OCI-LY1 (cell line): ENCODE measurements at regions not wholly inside any gene's neighbourhood (a gene's known extent, or its start where the extent isn't known, plus 50 kb on each side); places are given as distances from the start of the nearest gene placed in this dataset.

ENCODE experiments used
- H2AFZ ChIP-seq: fragments of 200-600 bp; sonication (generic), shearing (Covaris generic); 2 replicates; pipeline ENCODE4 v1.6.0; 2014; ENCODE audit warnings: antibody characterized with exemption, mild to moderate bottlenecking, low read length
- H3F3A ChIP-seq: fragments of 200-600 bp; sonication (generic), shearing (Covaris generic); 2 replicates; pipeline ENCODE4 v1.6.0; 2014; ENCODE audit warnings: mild to moderate bottlenecking, antibody characterized with exemption, low read length, moderate library complexity; ENCODE audit not compliant: insufficient read depth
- H3K27ac ChIP-seq: fragments of 200-600 bp; sonication (generic); 2 replicates; pipeline ENCODE4 v1.5.1; 2014; ENCODE audit warnings: low read length, mixed run types, mild to moderate bottlenecking, low read depth; ENCODE audit not compliant: poor library complexity, severe bottlenecking
- H3K27me3 ChIP-seq: fragments of 200-600 bp; sonication (generic); 2 replicates; pipeline ENCODE4 v1.6.0; 2014; ENCODE audit warnings: antibody characterized with exemption, mild to moderate bottlenecking, low read length, moderate library complexity; ENCODE audit not compliant: insufficient read depth
- H3K36me3 ChIP-seq: fragments of 200-600 bp; sonication (generic); 2 replicates; pipeline ENCODE4 v1.6.1; 2014; ENCODE audit warnings: mild to moderate bottlenecking, antibody characterized with exemption, low read length, moderate library complexity, mixed read lengths; ENCODE audit not compliant: insufficient read depth
- H3K4me1 ChIP-seq: fragments of 200-600 bp; sonication (generic); 2 replicates; pipeline ENCODE4 v1.5.1; 2014; ENCODE audit warnings: mild to moderate bottlenecking, low read length, moderate library complexity; ENCODE audit not compliant: insufficient read depth, severe bottlenecking
- H3K4me2 ChIP-seq: fragments of 200-600 bp; sonication (generic), shearing (Covaris generic); 2 replicates; pipeline ENCODE4 v1.6.1; 2014; ENCODE audit warnings: low read length
- H3K4me3 ChIP-seq: fragments of 200-600 bp; sonication (generic); 2 replicates; pipeline ENCODE4 v1.5.1; 2014; ENCODE audit warnings: low read length, low read depth, mild to moderate bottlenecking, mixed read lengths; ENCODE audit not compliant: poor library complexity, severe bottlenecking
- H3K79me2 ChIP-seq: fragments of 200-600 bp; shearing (Covaris generic); 2 replicates; pipeline ENCODE4 v1.6.1; 2016; ENCODE audit warnings: mixed run types, low read length, mixed read lengths; ENCODE audit not compliant: insufficient read depth
- H3K9ac ChIP-seq: fragments of 200-600 bp; sonication (generic), shearing (Covaris generic); 2 replicates; pipeline ENCODE4 v1.6.1; 2014; ENCODE audit warnings: mild to moderate bottlenecking, low read length, mixed read lengths
- H3K9me2 ChIP-seq: fragments of 200-600 bp; sonication (generic), shearing (Covaris generic); 2 replicates; pipeline ENCODE4 v1.6.1; 2014; ENCODE audit warnings: low read depth, mild to moderate bottlenecking, low read length, mixed read lengths
- H3K9me3 ChIP-seq: fragments of 200-600 bp; shearing (Covaris generic); 2 replicates; pipeline ENCODE4 v1.6.1; 2014; ENCODE audit warnings: low read length, mixed read lengths
- H4K20me1 ChIP-seq: fragments of 200-600 bp; sonication (generic), shearing (Covaris generic); 2 replicates; pipeline ENCODE4 v1.6.0; 2016; ENCODE audit warnings: mild to moderate bottlenecking, low read length; ENCODE audit not compliant: insufficient read depth
- CTCF ChIP-seq: fragments of 200-600 bp; sonication (generic), shearing (Covaris generic); IDR thresholded peaks from 2 replicates; pipeline ENCODE4 v1.5.1; 2017; ENCODE audit warnings: mild to moderate bottlenecking, antibody characterized with exemption, low read length, moderate library complexity, mixed read lengths
- EZH2 ChIP-seq: fragments of 200-600 bp; sonication (generic), shearing (Covaris generic); IDR thresholded peaks from 2 replicates; pipeline ENCODE4 v1.8.0; 2017; ENCODE audit warnings: borderline replicate concordance, mixed run types, mild to moderate bottlenecking, antibody characterized with exemption, low read length, moderate library complexity, mixed read lengths

GRCh38 chr1:106217765-106218164 is 838.7 kb upstream of the PRMT6 start:
- no peaks in the 10 kb centered on the region for H3K79me2 ChIP-seq
- H3K9ac ChIP-seq, result no peak overlapping the region
- no peaks in the 10 kb centered on the region for H3K4me1 ChIP-seq
- no peak overlapping the region for H3K4me2 ChIP-seq
- H3F3A ChIP-seq, result no peaks in the 10 kb centered on the region
- no peak overlapping the region for H3K4me3 ChIP-seq
- H3K27ac ChIP-seq, result no peak overlapping the region
- H3K27me3 ChIP-seq, result no peaks in the 10 kb centered on the region
- H4K20me1 ChIP-seq, result no peaks in the 10 kb centered on the region
- no peak overlapping the region for H2AFZ ChIP-seq
- no peaks in the 10 kb centered on the region for H3K36me3 ChIP-seq
- H3K9me2 ChIP-seq, result no peaks in the 10 kb centered on the region
- TF ChIP-seq CTCF (no peak), EZH2 (no peak)
- H3K9me3 ChIP-seq, result no peaks in the 10 kb centered on the region

- TF ChIP-seq CTCF, result no peak
- TF ChIP-seq EZH2, result no peak
- Histone ChIP-seq H3K9ac (no peak overlapping the region), H2AFZ (no peak overlapping the region), H3K27me3 (no peaks in the 10 kb centered on the region), H3K4me1 (no peaks in the 10 kb centered on the region), H3K36me3 (no peaks in the 10 kb centered on the region), H3K27ac (no peak overlapping the region), H3K9me2 (no peaks in the 10 kb centered on the region), H3K79me2 (no peaks in the 10 kb centered on the region), H3K4me2 (no peak overlapping the region), H4K20me1 (no peaks in the 10 kb centered on the region), H3K9me3 (no peaks in the 10 kb centered on the region), H3K4me3 (no peak overlapping the region), H3F3A (no peaks in the 10 kb centered on the region)
Observed at GRCh38 chr1:106222403-106222802, 834.1 kb upstream of the PRMT6 start.

- Histone ChIP-seq H3K79me2 (no peaks in the 10 kb centered on the region), H3K9ac (no peak overlapping the region), H3F3A (no peaks in the 10 kb centered on the region), H3K36me3 (no peaks in the 10 kb centered on the region), H4K20me1 (no peaks in the 10 kb centered on the region), H3K27ac (no peak overlapping the region), H3K9me2 (no peaks in the 10 kb centered on the region), H3K4me2 (no peak overlapping the region), H3K27me3 (no peaks in the 10 kb centered on the region), H3K9me3 (no peaks in the 10 kb centered on the region), H3K4me1 (no peaks in the 10 kb centered on the region), H2AFZ (no peak overlapping the region), H3K4me3 (no peak overlapping the region)
- TF ChIP-seq EZH2 (no peak), CTCF (no peak)
Observed at GRCh38 chr1:106223213-106223612, 833.3 kb upstream of the PRMT6 start.
